Gastroesophageal sphincter (tissue), 3 donors: ENCODE measurements at regions not wholly inside any gene's neighbourhood (a gene's known extent, or its start where the extent isn't known, plus 50 kb on each side); places are given as distances from the start of the nearest gene placed in this dataset.

Experiments
- CTCF ChIP-seq, 4 experiments: fragments of 200-600 bp in 2 of 4; fragments of 450-650 bp in 2 of 4; sonication (generic) in 1 of 4; IDR thresholded peaks; one replicate each; pipeline ENCODE4 v1.5.1; 2017 to 2019; ENCODE audit warnings: antibody characterized with exemption in 4 of 4, mild to moderate bottlenecking in 2 of 4, moderate library complexity in 2 of 4
- POLR2AphosphoS5 ChIP-seq: sonication (generic); formaldehyde crosslinking; IDR thresholded peaks from one replicate; pipeline ENCODE4 v1.6.1; 2017; ENCODE audit warnings: antibody characterized with exemption

DNA sequence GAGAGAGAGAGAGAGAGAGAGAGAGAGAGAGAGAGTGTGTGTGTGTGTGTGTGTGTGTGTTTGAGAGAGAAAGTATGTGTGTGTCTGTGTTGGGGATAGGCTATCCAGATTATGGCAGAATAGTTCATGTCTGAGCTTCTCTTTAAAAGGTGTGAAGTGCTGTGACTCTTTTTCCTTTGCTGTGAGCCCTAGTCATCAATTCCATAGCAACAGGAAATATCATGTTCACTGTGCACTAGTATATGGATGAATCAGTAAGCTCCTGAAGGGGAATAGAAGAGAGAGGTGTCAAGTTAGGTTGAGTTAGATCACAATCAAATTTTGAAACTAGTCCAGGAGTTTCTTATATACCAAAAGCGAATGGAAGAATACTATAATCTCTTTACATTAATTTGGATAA is 318.7 kb downstream of the RFPL4B start:
- TF ChIP-seq CTCF (IDR thresholded peaks at IDR 0.05) (no peak), POLR2AphosphoS5 (no peak)
